ENCODE measurements at regions not wholly inside any gene's neighbourhood (a gene's known extent, or its start where the extent isn't known, plus 50 kb on each side); places are given as distances from the start of the nearest gene placed in this dataset.

GRCh38 chr2:207276858-207277257 is 111.1 kb upstream of the KLF7 start:
- Histone ChIP-seq H3K4me3 (no peak overlapping the region), H3K27ac (no peak overlapping the region), H3K9me3 (no peaks in the 10 kb centered on the region), H3K36me3 (no peaks in the 10 kb centered on the region), H3K4me1 (peaks cover 0 to 8% (median 0%) of the 10 kb centered on the region in 6 donors), H3K27me3 (replicated peaks in 1 of 7) (no peaks in the 10 kb centered on the region)
- TF ChIP-seq, protein P1, sequence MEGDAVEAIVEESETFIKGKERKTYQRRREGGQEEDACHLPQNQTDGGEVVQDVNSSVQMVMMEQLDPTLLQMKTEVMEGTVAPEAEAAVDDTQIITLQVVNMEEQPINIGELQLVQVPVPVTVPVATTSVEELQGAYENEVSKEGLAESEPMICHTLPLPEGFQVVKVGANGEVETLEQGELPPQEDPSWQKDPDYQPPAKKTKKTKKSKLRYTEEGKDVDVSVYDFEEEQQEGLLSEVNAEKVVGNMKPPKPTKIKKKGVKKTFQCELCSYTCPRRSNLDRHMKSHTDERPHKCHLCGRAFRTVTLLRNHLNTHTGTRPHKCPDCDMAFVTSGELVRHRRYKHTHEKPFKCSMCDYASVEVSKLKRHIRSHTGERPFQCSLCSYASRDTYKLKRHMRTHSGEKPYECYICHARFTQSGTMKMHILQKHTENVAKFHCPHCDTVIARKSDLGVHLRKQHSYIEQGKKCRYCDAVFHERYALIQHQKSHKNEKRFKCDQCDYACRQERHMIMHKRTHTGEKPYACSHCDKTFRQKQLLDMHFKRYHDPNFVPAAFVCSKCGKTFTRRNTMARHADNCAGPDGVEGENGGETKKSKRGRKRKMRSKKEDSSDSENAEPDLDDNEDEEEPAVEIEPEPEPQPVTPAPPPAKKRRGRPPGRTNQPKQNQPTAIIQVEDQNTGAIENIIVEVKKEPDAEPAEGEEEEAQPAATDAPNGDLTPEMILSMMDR (IDR thresholded peaks at IDR 0.05 in 8 of 11, conservative IDR thresholded peaks at IDR 0.05 in 3 of 11) = no peak
- TF ChIP-seq POLR2A (IDR thresholded peaks at IDR 0.05) (no peak), POLR2AphosphoS5 (IDR thresholded peaks at IDR 0.05) (no peak)
- WGBS, 5 donors = 89 to 100% (median 96%) methylated on average over 3 of the region's 3 CpGs
- DNase-seq = no peak
- intact Hi-C loops (cut with DNase I; ENCODE audit: low total_unique reads) = no loop called here

DNA sequence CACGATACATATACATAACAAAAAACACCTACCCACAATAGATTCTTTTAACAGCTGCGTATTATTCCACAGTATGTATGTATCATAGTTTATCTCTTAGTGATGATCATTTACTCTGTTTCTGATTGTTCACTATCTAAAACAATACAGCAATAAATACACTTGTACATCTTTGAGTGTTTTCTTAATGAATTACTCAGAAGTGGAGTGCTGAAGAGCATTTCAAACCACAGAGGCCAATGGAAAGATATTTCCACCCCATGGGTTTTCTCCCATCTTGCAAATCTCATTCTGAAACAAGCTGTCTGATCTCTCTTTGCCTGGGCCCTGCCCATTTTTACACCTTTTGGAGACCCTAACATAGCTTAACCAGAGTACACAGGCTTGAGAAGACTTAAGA is 113.8 kb upstream of the KLF7 start:
- TF ChIP-seq, protein P1 (IDR thresholded peaks at IDR 0.05 in 8 of 11, conservative IDR thresholded peaks at IDR 0.05 in 3 of 11) = no peak
- TF ChIP-seq POLR2A (IDR thresholded peaks at IDR 0.05) (no peak), POLR2AphosphoS5 (IDR thresholded peaks at IDR 0.05) (no peak)
- H3K4me1 ChIP-seq = peaks cover 8 to 24% (median 13%) of the 10 kb centered on the region in 6 donors
- no peaks in the 10 kb centered on the region for H3K9me3 ChIP-seq
- no peak for DNase-seq
- H3K4me3 ChIP-seq = no peak overlapping the region
- H3K27me3 ChIP-seq (replicated peaks in 1 of 7) = no peaks in the 10 kb centered on the region
- no peaks in the 10 kb centered on the region for H3K36me3 ChIP-seq
- intact Hi-C loops (cut with DNase I; ENCODE audit: low total_unique reads) = no loop called here
- H3K27ac ChIP-seq = no peak overlapping the region
- WGBS, 5 donors = 72 to 93% (median 86%) methylated on average over 2 of the region's 2 CpGs

DNA sequence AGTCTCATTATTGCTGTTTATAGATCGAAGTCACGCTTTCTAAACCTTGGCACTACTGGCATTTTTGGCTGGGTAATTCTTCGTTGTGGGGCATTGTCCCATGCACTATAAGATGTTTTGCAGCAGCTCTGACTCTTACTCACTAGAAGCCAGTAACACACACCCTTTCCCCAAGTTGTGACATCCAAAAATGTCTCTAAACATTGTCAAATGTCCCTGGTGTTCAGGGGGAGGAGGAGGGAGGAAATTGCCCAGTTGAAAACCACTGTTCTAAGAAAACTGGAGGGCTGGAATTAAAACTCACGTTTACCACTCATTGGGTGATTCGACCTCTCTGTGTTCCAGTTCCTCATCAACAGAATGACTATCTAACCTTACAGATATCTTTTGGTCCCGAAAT is 115.7 kb upstream of the KLF7 start:
- 87 to 93% (median 89%) methylated on average over 6 of the region's 6 CpGs for WGBS, 5 donors
- H3K27ac ChIP-seq = no peak overlapping the region
- TF ChIP-seq, protein P1 (IDR thresholded peaks at IDR 0.05 in 8 of 11, conservative IDR thresholded peaks at IDR 0.05 in 3 of 11) = no peak
- TF ChIP-seq POLR2A (IDR thresholded peaks at IDR 0.05) (no peak), POLR2AphosphoS5 (IDR thresholded peaks at IDR 0.05) (no peak)

DNA sequence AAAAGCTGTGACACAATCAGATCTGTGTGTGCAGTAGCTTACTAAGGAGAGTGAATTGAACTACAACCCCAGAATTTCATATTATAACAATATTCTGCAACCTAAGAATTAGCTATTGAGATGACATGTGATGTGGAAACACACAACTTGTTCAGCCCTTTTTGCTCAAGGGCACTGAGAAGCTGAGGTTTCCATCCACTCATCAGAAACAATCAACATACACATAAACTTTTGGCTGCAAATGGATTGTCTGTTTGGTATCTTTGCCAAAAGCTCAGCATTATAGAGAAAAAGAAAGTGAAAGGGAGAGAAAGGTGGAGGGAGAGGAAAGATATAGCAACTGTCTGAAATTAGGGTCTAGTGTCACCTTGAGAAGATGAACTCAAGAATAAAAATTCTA is 117.2 kb upstream of the KLF7 start:
- Histone ChIP-seq H3K36me3 (no peaks in the 10 kb centered on the region), H3K27me3 (replicated peaks in 1 of 7) (no peaks in the 10 kb centered on the region), H3K4me3 (no peak overlapping the region), H3K27ac (peak overlapping the region in 5 of 8 donors; percentile 15 to 66 (median 47)), H3K9me3 (no peaks in the 10 kb centered on the region), H3K4me1 (peaks cover 8 to 22% (median 13%) of the 10 kb centered on the region in 6 donors)
- intact Hi-C loops (cut with DNase I; ENCODE audit: low total_unique reads) = no loop called here
- DNase-seq = no peak
- TF ChIP-seq, protein P1 (IDR thresholded peaks at IDR 0.05 in 8 of 11, conservative IDR thresholded peaks at IDR 0.05 in 3 of 11) = no peak
- no peak for TF ChIP-seq POLR2AphosphoS5 (IDR thresholded peaks at IDR 0.05)

More for the DNA sequence above, 115.7 kb upstream of the KLF7 start:
- no peaks in the 10 kb centered on the region for H3K27me3 ChIP-seq (replicated peaks in 1 of 7)
- intact Hi-C loops (cut with DNase I; ENCODE audit: low total_unique reads) = no loop called here
- no peaks in the 10 kb centered on the region for H3K36me3 ChIP-seq
- no peak for DNase-seq
- no peak overlapping the region for H3K4me3 ChIP-seq
- H3K4me1 ChIP-seq = peaks cover 8 to 22% (median 13%) of the 10 kb centered on the region in 6 donors
- H3K9me3 ChIP-seq = no peaks in the 10 kb centered on the region
